B cell (primary cell): ENCODE measurements at regions not wholly inside any gene's neighbourhood (a gene's known extent, or its start where the extent isn't known, plus 50 kb on each side); places are given as distances from the start of the nearest gene placed in this dataset.

Source experiments
- ATAC-seq: fragments of 200-7000 bp; cut with Tn5 transposase; one replicate; pipeline ENCODE4 v1.10.0; 2021; ENCODE audit warnings: low read depth, mild to moderate bottlenecking, moderate number of reproducible peaks, moderate library complexity
- CTCF ChIA-PET: fragments of 350-600 bp; sonication (Branson Sonifier 250); formaldehyde crosslinking; loops from one replicate; lab custom pipeline; 2021; ENCODE audit warnings: antibody characterized with exemption, inconsistent platforms; lab: Charles Lee
- POLR2A ChIA-PET: fragments of 350-600 bp; sonication (Branson Sonifier 250); formaldehyde crosslinking; loops from one replicate; lab custom pipeline; 2021; ENCODE audit warnings: antibody characterized with exemption; lab: Charles Lee
- DNase-seq: peaks from one replicate; pipeline ENCODE4 v3.0.0; 2013
- H2AFZ ChIP-seq: 2 replicates; pipeline ENCODE4 v1.6.1; 2012; ENCODE audit warnings: mild to moderate bottlenecking, low read depth, low read length; ENCODE audit not compliant: insufficient read depth, poor library complexity, severe bottlenecking
- H3K27ac ChIP-seq, 2 donors: 1 replicate in 1 of 2; 2 replicates in 1 of 2; pipeline ENCODE4 v1.5.1; 2012 to 2013; ENCODE audit warnings: low read length in 2 of 2, mild to moderate bottlenecking in 2 of 2, moderate library complexity in 1 of 2
- H3K27me3 ChIP-seq, 4 experiments: fragments of 200-600 bp in 1 of 4; sonication (generic) in 1 of 4; replicated peaks in 1 of 4; 1 replicate in 2 of 4; 2 replicates in 2 of 4; pipeline versions ENCODE4 v1.6.1 to v1.7.0; 2013 to 2016; ENCODE audit warnings: low read length in 3 of 4, mild to moderate bottlenecking in 2 of 4, mixed read lengths in 1 of 4, moderate library complexity in 1 of 4; ENCODE audit not compliant: insufficient read depth in 4 of 4, control insufficient read depth in 3 of 4; ENCODE audit errors: control extremely low read depth in 1 of 4
- H3K36me3 ChIP-seq, 2 experiments: replicated peaks in 1 of 2; 1 replicate in 1 of 2; 2 replicates in 1 of 2; pipeline versions ENCODE4 v1.6.1 to v1.7.1; 2013; ENCODE audit warnings: low read length in 1 of 2; ENCODE audit not compliant: insufficient read depth in 2 of 2, control insufficient read depth in 1 of 2; ENCODE audit errors: control extremely low read depth in 1 of 2, extremely low read depth in 1 of 2
- H3K4me1 ChIP-seq, 2 donors: fragments of 200-600 bp in 1 of 2; sonication (generic) in 1 of 2; 1 replicate in 1 of 2; 2 replicates in 1 of 2; pipeline versions ENCODE4 v1.5.1 to v1.6.1; 2013 to 2017; ENCODE audit warnings: low read length in 2 of 2; ENCODE audit not compliant: control insufficient read depth in 2 of 2, insufficient read depth in 2 of 2
- H3K4me2 ChIP-seq: replicated peaks from 2 replicates; pipeline ENCODE3; 2012; ENCODE audit warnings: mild to moderate bottlenecking, low read depth, low read length; ENCODE audit not compliant: poor library complexity, severe bottlenecking
- H3K4me3 ChIP-seq, 5 experiments: fragments of 200-600 bp in 1 of 5; sonication (generic) in 1 of 5; 1 replicate in 3 of 5; 2 replicates in 2 of 5; pipeline versions ENCODE4 v1.5.1 to v1.7.0; 2011 to 2016; ENCODE audit warnings: low read length in 4 of 5, mild to moderate bottlenecking in 4 of 5, low read depth in 2 of 5, control low read depth in 1 of 5, moderate library complexity in 1 of 5; ENCODE audit not compliant: insufficient read depth in 1 of 5; ENCODE audit errors: control extremely low read depth in 1 of 5, extremely low read depth in 1 of 5
- H3K79me2 ChIP-seq: fragments of 200-600 bp; sonication (generic); one replicate; pipeline ENCODE4 v1.6.0; 2016; ENCODE audit warnings: low read length; ENCODE audit not compliant: control insufficient read depth, insufficient read depth
- H3K9ac ChIP-seq: fragments of 200-600 bp; sonication (generic); 2 replicates; pipeline ENCODE4 v1.6.1; 2017; ENCODE audit warnings: mild to moderate bottlenecking, low read length, moderate library complexity
- H3K9me3 ChIP-seq, 3 donors: one replicate each; pipeline versions ENCODE4 v1.6.1 to v1.7.1; 2013; ENCODE audit warnings: low read length in 2 of 3; ENCODE audit not compliant: control insufficient read depth in 2 of 3, insufficient read depth in 1 of 3; ENCODE audit errors: control extremely low read depth in 1 of 3
- H4K20me1 ChIP-seq: 2 replicates; pipeline ENCODE4 v1.6.0; 2012; ENCODE audit warnings: mild to moderate bottlenecking, low read length; ENCODE audit not compliant: insufficient read depth, control insufficient read depth, poor library complexity, severe bottlenecking
- H3K27ac Mint-ChIP-seq: one replicate; pipeline ENCODE4 v1.8.0; 2021; ENCODE audit warnings: mixed read lengths
- H3K27me3 Mint-ChIP-seq: one replicate; pipeline ENCODE4 v1.8.0; 2021; ENCODE audit warnings: mixed read lengths
- H3K4me1 Mint-ChIP-seq: one replicate; pipeline ENCODE4 v1.8.0; 2021; ENCODE audit warnings: mixed read lengths
- H3K4me3 Mint-ChIP-seq: one replicate; pipeline ENCODE4 v1.8.0; 2021; ENCODE audit warnings: mixed read lengths
- H3K9me3 Mint-ChIP-seq: one replicate; pipeline ENCODE4 v1.8.0; 2022; ENCODE audit warnings: mixed read lengths; ENCODE audit not compliant: insufficient read depth
- EZH2 ChIP-seq: IDR thresholded peaks from 2 replicates; pipeline ENCODE4 v1.6.1; 2012; ENCODE audit warnings: borderline replicate concordance, low read depth, mild to moderate bottlenecking, moderate library complexity, low read length; ENCODE audit not compliant: insufficient read depth, poor library complexity, severe bottlenecking
- WGBS: methylation state at CpG from one replicate; pipeline ENCODE4 v1.1.5; 2013; ENCODE audit warnings: missing lambda C conversion rate; ENCODE audit not compliant: insufficient coverage; 5-methylcytosine and 5-hydroxymethylcytosine counted together
- intact Hi-C: fragments of 100-400 bp; cut with micrococcal nuclease; formaldehyde crosslinking; loops from one replicate; pipeline ENCODE4 v1.10.0; 2022
- TF ChIP-seq, protein P1 (sequence below): fragments of 200-600 bp; IDR thresholded peaks from one replicate; pipeline ENCODE4 v1.8.0; 2022; ENCODE audit warnings: antibody characterized with exemption, mild to moderate bottlenecking

DNA sequence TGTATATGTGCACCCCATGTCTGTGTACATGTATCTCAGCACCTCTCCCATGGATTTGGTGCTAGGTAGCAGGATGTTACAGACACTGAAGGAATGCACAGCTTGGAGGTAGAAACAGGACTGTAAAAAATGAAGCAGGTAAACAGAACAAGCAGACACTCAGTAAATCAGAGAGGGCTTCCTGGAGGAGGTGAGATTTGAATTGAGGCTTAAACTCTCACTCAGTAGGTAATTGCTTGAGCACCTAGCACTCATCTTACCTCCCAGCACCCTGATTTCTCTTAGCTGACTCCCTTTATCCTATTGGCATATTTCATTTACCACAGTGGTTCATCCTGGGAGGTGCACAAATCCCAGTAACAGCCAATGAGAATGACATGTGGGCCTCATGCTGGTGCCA is 537.9 kb upstream of the RAB6C start:
- no peaks in the 10 kb centered on the region for H3K27me3 ChIP-seq
- TF ChIP-seq, protein P1, sequence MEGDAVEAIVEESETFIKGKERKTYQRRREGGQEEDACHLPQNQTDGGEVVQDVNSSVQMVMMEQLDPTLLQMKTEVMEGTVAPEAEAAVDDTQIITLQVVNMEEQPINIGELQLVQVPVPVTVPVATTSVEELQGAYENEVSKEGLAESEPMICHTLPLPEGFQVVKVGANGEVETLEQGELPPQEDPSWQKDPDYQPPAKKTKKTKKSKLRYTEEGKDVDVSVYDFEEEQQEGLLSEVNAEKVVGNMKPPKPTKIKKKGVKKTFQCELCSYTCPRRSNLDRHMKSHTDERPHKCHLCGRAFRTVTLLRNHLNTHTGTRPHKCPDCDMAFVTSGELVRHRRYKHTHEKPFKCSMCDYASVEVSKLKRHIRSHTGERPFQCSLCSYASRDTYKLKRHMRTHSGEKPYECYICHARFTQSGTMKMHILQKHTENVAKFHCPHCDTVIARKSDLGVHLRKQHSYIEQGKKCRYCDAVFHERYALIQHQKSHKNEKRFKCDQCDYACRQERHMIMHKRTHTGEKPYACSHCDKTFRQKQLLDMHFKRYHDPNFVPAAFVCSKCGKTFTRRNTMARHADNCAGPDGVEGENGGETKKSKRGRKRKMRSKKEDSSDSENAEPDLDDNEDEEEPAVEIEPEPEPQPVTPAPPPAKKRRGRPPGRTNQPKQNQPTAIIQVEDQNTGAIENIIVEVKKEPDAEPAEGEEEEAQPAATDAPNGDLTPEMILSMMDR: no peak
- TF ChIP-seq EZH2: no peak

DNA sequence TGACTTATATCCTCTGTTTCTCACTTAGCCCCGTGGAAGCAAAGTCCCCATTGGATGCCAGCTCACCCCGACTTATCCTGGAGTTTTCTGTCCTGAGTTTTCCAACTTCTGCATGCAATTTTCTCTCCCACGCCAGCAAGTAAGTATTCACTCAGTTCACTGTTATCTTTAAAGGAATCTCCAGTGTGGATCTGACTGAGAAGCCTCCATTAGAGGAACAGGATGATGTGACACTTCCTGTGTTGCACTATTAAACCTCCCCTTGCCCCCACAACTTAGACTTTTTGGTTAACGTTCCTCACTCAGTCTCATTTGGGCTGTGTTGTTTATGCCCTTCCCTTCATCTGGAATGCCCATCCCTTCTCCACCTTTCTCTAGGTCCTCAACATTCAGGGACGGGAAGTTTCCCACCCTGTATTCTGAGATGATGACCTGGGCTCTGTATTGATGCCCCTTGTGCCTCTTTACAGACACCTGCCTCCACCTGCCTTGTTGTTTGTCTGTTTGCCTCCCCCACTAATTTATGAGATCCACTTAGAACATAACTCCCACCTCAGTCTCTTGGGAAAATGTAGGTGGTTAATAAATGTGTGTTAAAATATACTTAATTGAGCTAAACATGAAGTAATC is 536.1 kb upstream of the RAB6C start:
- intact Hi-C loops: no loop called here
- peak overlapping the region; percentile 36 for H2AFZ ChIP-seq
- no peak overlapping the region for H3K27ac ChIP-seq
- Mint-ChIP-seq H3K9me3 (no peaks in the 10 kb centered on the region), H3K4me3 (no peak overlapping the region), H3K27ac (no peak overlapping the region), H3K27me3 (peaks cover 22% of the 10 kb centered on the region), H3K4me1 (no peaks in the 10 kb centered on the region)
- ATAC-seq (no peak), DNase-seq (no peak)
- no peaks in the 10 kb centered on the region for H3K79me2 ChIP-seq
- TF ChIP-seq EZH2: no peak
- TF ChIP-seq, protein P1: no peak
- ChIA-PET CTCF (no interaction called here), POLR2A (no interaction called here)
- H3K4me1 ChIP-seq: no peaks in the 10 kb centered on the region
- H3K4me2 ChIP-seq: no peak overlapping the region
- no peaks in the 10 kb centered on the region for H3K27me3 ChIP-seq
- WGBS: 87% methylated on average over 4 of the region's 5 CpGs
- no peaks in the 10 kb centered on the region for H4K20me1 ChIP-seq
- H3K9me3 ChIP-seq: no peaks in the 10 kb centered on the region
- H3K36me3 ChIP-seq: no peaks in the 10 kb centered on the region
- H3K9ac ChIP-seq: no peak overlapping the region
- H3K4me3 ChIP-seq: no peak overlapping the region

More for the DNA sequence above, 537.9 kb upstream of the RAB6C start:
- Histone ChIP-seq H3K4me1 (no peaks in the 10 kb centered on the region), H3K9me3 (no peaks in the 10 kb centered on the region), H3K36me3 (no peaks in the 10 kb centered on the region), H3K9ac (no peak overlapping the region), H3K4me2 (no peak overlapping the region), H3K4me3 (no peak overlapping the region), H4K20me1 (no peaks in the 10 kb centered on the region), H3K27ac (no peak overlapping the region), H3K79me2 (no peaks in the 10 kb centered on the region), H2AFZ (no peak overlapping the region)
- Mint-ChIP-seq H3K27ac (no peak overlapping the region), H3K4me1 (no peaks in the 10 kb centered on the region), H3K4me3 (no peak overlapping the region), H3K27me3 (peaks cover 18% of the 10 kb centered on the region), H3K9me3 (no peaks in the 10 kb centered on the region)
- intact Hi-C loops: no loop called here
- ChIA-PET POLR2A (no interaction called here), CTCF (no interaction called here)
- DNase-seq: no peak
- ATAC-seq: no peak
